ENCODE measurements at regions not wholly inside any gene's neighbourhood (a gene's known extent, or its start where the extent isn't known, plus 50 kb on each side); places are given as distances from the start of the nearest gene placed in this dataset.

GRCh38 chr7:52129278-52129677 is 812.7 kb upstream of the COBL start:
- H3K36me3 ChIP-seq (ENCODE audit: control insufficient read depth in 2 of 2, insufficient read depth in 1 of 2, low read length in 2 of 2): no peaks in the 10 kb centered on the region
- ChIA-PET POLR2A (no interaction called here), CTCF (no interaction called here)
- H3K9me3 ChIP-seq (ENCODE audit: control insufficient read depth, insufficient read depth, low read depth, low read length): no peaks in the 10 kb centered on the region
- no peak overlapping the region for H3K4me3 ChIP-seq (ENCODE audit: low read depth, low read length)
- TF ChIP-seq ELK4 (IDR thresholded peaks at IDR 0.05; ENCODE audit: borderline replicate concordance, low read depth, low read length) (no peak), ZNF214 (tag by site-specific recombination; IDR thresholded peaks at IDR 0.05; ENCODE audit: borderline replicate concordance) (no peak), ZNF175 (tag by site-specific recombination; IDR thresholded peaks at IDR 0.05) (no peak), CTCF (tag by site-specific recombination; IDR thresholded peaks at IDR 0.05) (no peak), ZNF692 (tag by site-specific recombination; IDR thresholded peaks at IDR 0.05) (no peak), ZNF791 (tag by site-specific recombination; IDR thresholded peaks at IDR 0.05) (no peak), ZNF792 (tag by site-specific recombination; IDR thresholded peaks at IDR 0.05) (no peak), HIC1 (tag by site-specific recombination; IDR thresholded peaks at IDR 0.05) (no peak), ZNF350 (tag by site-specific recombination; IDR thresholded peaks at IDR 0.05) (no peak), ZNF777 (tag by site-specific recombination; IDR thresholded peaks at IDR 0.05; ENCODE audit: borderline replicate concordance) (no peak), YY1 (tag by site-specific recombination; IDR thresholded peaks at IDR 0.05) (no peak), ZBTB21 (tag by site-specific recombination; IDR thresholded peaks at IDR 0.05) (no peak), ZNF148 (tag by site-specific recombination; IDR thresholded peaks at IDR 0.05; ENCODE audit: borderline replicate concordance) (no peak), PRDM1 (tag by site-specific recombination; IDR thresholded peaks at IDR 0.05) (no peak), ZNF362 (tag by site-specific recombination; IDR thresholded peaks at IDR 0.05) (no peak), ZNF2 (tag by site-specific recombination; IDR thresholded peaks at IDR 0.05) (no peak), ZBTB26 (tag by site-specific recombination; optimal IDR thresholded peaks at IDR 0.05) (no peak), IKZF3 (tag by site-specific recombination; IDR thresholded peaks at IDR 0.05) (no peak)
- H3K27ac ChIP-seq (ENCODE audit: extremely low read depth, low read depth, low read length): no peak overlapping the region
- no peaks in the 10 kb centered on the region for H3K4me1 ChIP-seq (ENCODE audit: control insufficient read depth, insufficient read depth, low read length)

Measured in HEK293 (cell line).